Keratinocyte (primary cell): ENCODE measurements at regions not wholly inside any gene's neighbourhood (a gene's known extent, or its start where the extent isn't known, plus 50 kb on each side); places are given as distances from the start of the nearest gene placed in this dataset.

Experiments
- DNase-seq: peaks from one replicate; pipeline ENCODE4 v3.0.0-alpha.2; 2011; ENCODE audit warnings: low read depth, missing footprints, low spot score
- FAIRE-seq: peaks from 2 replicates; lab custom pipeline; 2011; peaks lifted over from hg19 to GRCh38; lab: Jason Lieb, UNC
- H2AFZ ChIP-seq: 2 replicates; pipeline ENCODE4 v1.6.0; 2012; ENCODE audit warnings: low read length, control low read depth, inconsistent platforms; ENCODE audit not compliant: control insufficient read depth
- H3K27ac ChIP-seq: 2 replicates; pipeline ENCODE4 v1.5.1; 2011; ENCODE audit warnings: low read length; ENCODE audit not compliant: control insufficient read depth, insufficient read depth
- H3K27me3 ChIP-seq: 3 replicates; pipeline ENCODE4 v1.6.0; 2011; ENCODE audit warnings: low read length; ENCODE audit not compliant: control insufficient read depth, insufficient read depth; ENCODE audit errors: extremely low read depth
- H3K36me3 ChIP-seq, 2 experiments: 2 replicates in 1 of 2; 3 replicates in 1 of 2; pipeline ENCODE4 v1.5.1; 2011; ENCODE audit warnings: low read length in 2 of 2, mild to moderate bottlenecking in 1 of 2; ENCODE audit not compliant: control insufficient read depth in 2 of 2, insufficient read depth in 2 of 2; ENCODE audit errors: extremely low read depth in 1 of 2
- H3K4me1 ChIP-seq: 3 replicates; pipeline ENCODE4 v1.5.1; 2011; ENCODE audit warnings: low read length; ENCODE audit not compliant: control insufficient read depth, insufficient read depth; ENCODE audit errors: extremely low read depth
- H3K4me2 ChIP-seq: 3 replicates; pipeline ENCODE4 v1.6.0; 2011; ENCODE audit warnings: low read depth, low read length; ENCODE audit not compliant: control insufficient read depth, insufficient read depth; ENCODE audit errors: extremely low read depth
- H3K4me3 ChIP-seq, 3 experiments: fragments of 200-600 bp in 1 of 3; sonication (generic) in 1 of 3; 2 replicates in 2 of 3; 3 replicates in 1 of 3; pipeline ENCODE4 v1.5.1; 2011 to 2016; ENCODE audit warnings: low read length in 3 of 3, mild to moderate bottlenecking in 3 of 3, control low read depth in 2 of 3, inconsistent platforms in 1 of 3, low read depth in 1 of 3, mixed read lengths in 1 of 3, mixed run types in 1 of 3, moderate library complexity in 1 of 3; ENCODE audit not compliant: control insufficient read depth in 2 of 3, insufficient read depth in 2 of 3; ENCODE audit errors: extremely low read depth in 1 of 3
- H3K79me2 ChIP-seq: 2 replicates; pipeline ENCODE4 v1.6.0; 2012; ENCODE audit warnings: low read length; ENCODE audit not compliant: control insufficient read depth, insufficient read depth
- H3K9ac ChIP-seq: 3 replicates; pipeline ENCODE4 v1.6.0; 2011; ENCODE audit warnings: low read length; ENCODE audit not compliant: control insufficient read depth, insufficient read depth; ENCODE audit errors: extremely low read depth
- H3K9me1 ChIP-seq: 3 replicates; pipeline ENCODE4 v1.6.0; 2011; ENCODE audit warnings: low read length; ENCODE audit not compliant: control insufficient read depth, insufficient read depth; ENCODE audit errors: extremely low read depth
- H3K9me3 ChIP-seq: 2 replicates; pipeline ENCODE4 v1.5.1; 2012; ENCODE audit warnings: low read depth, low read length; ENCODE audit not compliant: control insufficient read depth
- H4K20me1 ChIP-seq: 3 replicates; pipeline ENCODE4 v1.6.0; 2011; ENCODE audit warnings: low read length; ENCODE audit not compliant: control insufficient read depth, insufficient read depth; ENCODE audit errors: extremely low read depth
- CTCF ChIP-seq, 3 experiments: IDR thresholded peaks in 1 of 3; conservative IDR thresholded peaks in 1 of 3; optimal IDR thresholded peaks in 1 of 3; 2 replicates in 2 of 3; 3 replicates in 1 of 3; pipeline versions ENCODE3 to v1.5.1; 2011; ENCODE audit warnings: low read length in 3 of 3, mild to moderate bottlenecking in 3 of 3, moderate library complexity in 2 of 3, control low read depth in 1 of 3, inconsistent platforms in 1 of 3; ENCODE audit not compliant: insufficient read depth in 2 of 3; ENCODE audit errors: extremely low read depth in 1 of 3
- EZH2 ChIP-seq: IDR thresholded peaks from one replicate; pipeline ENCODE4 v1.6.1; 2012; ENCODE audit warnings: inconsistent platforms, mild to moderate bottlenecking, low read length, moderate library complexity
- dilution Hi-C: fragments of 300-500 bp; cut with MboI; formaldehyde crosslinking; loops from one replicate; pipeline ENCODE4 v1.7.0; 2020; ENCODE audit warnings: low sequenced_read_pairs; ENCODE audit not compliant: extremely low pct_ligation_motif_present

GRCh38 chr4:106602711-106603110, 234.1 kb upstream of the GIMD1 start:
- no peak overlapping the region for H3K9ac ChIP-seq
- H3K4me3 ChIP-seq = no peak overlapping the region
- dilution Hi-C loops = no loop called here
- H3K4me2 ChIP-seq = no peak overlapping the region
- FAIRE-seq = no peak
- H3K36me3 ChIP-seq = no peaks in the 10 kb centered on the region
- H3K79me2 ChIP-seq = no peaks in the 10 kb centered on the region
- H2AFZ ChIP-seq = no peak overlapping the region
- DNase-seq = no peak
- no peak overlapping the region for H3K27ac ChIP-seq
- no peaks in the 10 kb centered on the region for H4K20me1 ChIP-seq
- H3K27me3 ChIP-seq = no peaks in the 10 kb centered on the region
- TF ChIP-seq EZH2 (no peak), CTCF (optimal IDR thresholded peaks at IDR 0.05 in 1 of 3, IDR thresholded peaks at IDR 0.05 in 1 of 3, conservative IDR thresholded peaks at IDR 0.05 in 1 of 3; ENCODE audit: extremely low read depth in 1 of 3, insufficient read depth in 2 of 3, low read length in 3 of 3) (no peak)
- H3K4me1 ChIP-seq = no peaks in the 10 kb centered on the region
- H3K9me3 ChIP-seq = no peaks in the 10 kb centered on the region
- no peaks in the 10 kb centered on the region for H3K9me1 ChIP-seq

- H2AFZ ChIP-seq = no peak overlapping the region
- H4K20me1 ChIP-seq = no peaks in the 10 kb centered on the region
- H3K9me3 ChIP-seq = no peaks in the 10 kb centered on the region
- H3K27me3 ChIP-seq = no peaks in the 10 kb centered on the region
- DNase-seq (no peak), FAIRE-seq (no peak)
- no peaks in the 10 kb centered on the region for H3K9me1 ChIP-seq
- no peaks in the 10 kb centered on the region for H3K79me2 ChIP-seq
- no peak for TF ChIP-seq CTCF (optimal IDR thresholded peaks at IDR 0.05 in 1 of 3, IDR thresholded peaks at IDR 0.05 in 1 of 3, conservative IDR thresholded peaks at IDR 0.05 in 1 of 3; ENCODE audit: extremely low read depth in 1 of 3, insufficient read depth in 2 of 3, low read length in 3 of 3)
- TF ChIP-seq EZH2 = no peak
- no peak overlapping the region for H3K4me2 ChIP-seq
- H3K27ac ChIP-seq = no peak overlapping the region
- H3K4me1 ChIP-seq = no peaks in the 10 kb centered on the region
- dilution Hi-C loops = no loop called here
- no peak overlapping the region for H3K9ac ChIP-seq
- H3K4me3 ChIP-seq = no peak overlapping the region
- no peaks in the 10 kb centered on the region for H3K36me3 ChIP-seq
These were observed 232.9 kb upstream of the GIMD1 start for GRCh38 chr4:106601519-106601918.
